PFSK-1 (cell line): ENCODE measurements at regions not wholly inside any gene's neighbourhood (a gene's known extent, or its start where the extent isn't known, plus 50 kb on each side); places are given as distances from the start of the nearest gene placed in this dataset.

Experiments used
- FOXP2 ChIP-seq: optimal IDR thresholded peaks from 2 replicates; pipeline ENCODE3; 2011; ENCODE audit warnings: borderline replicate concordance, control low read depth, inconsistent platforms; ENCODE audit not compliant: insufficient read depth; ENCODE audit errors: extremely low read length, extremely low read depth
- POLR2AphosphoS5 ChIP-seq: IDR thresholded peaks from 2 replicates; pipeline ENCODE4 v1.6.1; 2012; ENCODE audit warnings: low read depth, mild to moderate bottlenecking, control low read depth, low read length, moderate library complexity
- REST ChIP-seq, 2 experiments: IDR thresholded peaks; 2 replicates each; pipeline versions ENCODE4 v1.6.1 to v1.8.0; 2011 to 2012; ENCODE audit warnings: low read depth in 2 of 2, low read length in 2 of 2, control low read depth in 1 of 2, inconsistent platforms in 1 of 2, mild to moderate bottlenecking in 1 of 2, moderate library complexity in 1 of 2; ENCODE audit not compliant: insufficient read depth in 1 of 2
- SIN3A ChIP-seq: IDR thresholded peaks from 2 replicates; pipeline ENCODE4 v1.6.1; 2012; ENCODE audit warnings: mild to moderate bottlenecking, low read length, moderate library complexity, borderline replicate concordance; ENCODE audit not compliant: insufficient read depth
- TAF1 ChIP-seq: IDR thresholded peaks from 2 replicates; pipeline ENCODE4 v1.6.1; 2012; ENCODE audit warnings: low read length, control low read depth, borderline replicate concordance; ENCODE audit not compliant: insufficient read depth

- TF ChIP-seq REST (IDR thresholded peaks at IDR 0.05; ENCODE audit: insufficient read depth in 1 of 2, low read depth in 2 of 2, low read length in 2 of 2) (no peak), TAF1 (no peak), POLR2AphosphoS5 (no peak), FOXP2 (no peak), SIN3A (no peak)
These were observed 1233.8 kb upstream of the CNTN5 start for GRCh38 chr11:97786961-97787360.

GRCh38 chr11:97794876-97795275, 1225.9 kb upstream of the CNTN5 start:
- no peak for TF ChIP-seq POLR2AphosphoS5

GRCh38 chr11:97800891-97801290, 1219.9 kb upstream of the CNTN5 start:
- TF ChIP-seq REST (IDR thresholded peaks at IDR 0.05; ENCODE audit: insufficient read depth in 1 of 2, low read depth in 2 of 2, low read length in 2 of 2) (no peak), SIN3A (no peak), POLR2AphosphoS5 (no peak), FOXP2 (no peak), TAF1 (no peak)

GRCh38 chr11:97814325-97814959, 1206.3 kb upstream of the CNTN5 start:
- TF ChIP-seq FOXP2 (no peak), POLR2AphosphoS5 (no peak), SIN3A (no peak), TAF1 (no peak), REST (IDR thresholded peaks at IDR 0.05; ENCODE audit: insufficient read depth in 1 of 2, low read depth in 2 of 2, low read length in 2 of 2) (no peak)

GRCh38 chr11:97815667-97816066, 1205.1 kb upstream of the CNTN5 start:
- TF ChIP-seq REST (IDR thresholded peaks at IDR 0.05; ENCODE audit: insufficient read depth in 1 of 2, low read depth in 2 of 2, low read length in 2 of 2) = no peak
- no peak for TF ChIP-seq TAF1
- TF ChIP-seq FOXP2 = no peak
- no peak for TF ChIP-seq SIN3A
- no peak for TF ChIP-seq POLR2AphosphoS5

- TF ChIP-seq FOXP2 (no peak), TAF1 (no peak), REST (IDR thresholded peaks at IDR 0.05; ENCODE audit: insufficient read depth in 1 of 2, low read depth in 2 of 2, low read length in 2 of 2) (no peak), POLR2AphosphoS5 (no peak), SIN3A (no peak)
These were observed 1188.3 kb upstream of the CNTN5 start for GRCh38 chr11:97832451-97832850.
